ENCODE measurements at regions not wholly inside any gene's neighbourhood (a gene's known extent, or its start where the extent isn't known, plus 50 kb on each side); places are given as distances from the start of the nearest gene placed in this dataset.
A peak's percentile ranks its signal among the peaks of the same experiment; 100 is the strongest.

DNA sequence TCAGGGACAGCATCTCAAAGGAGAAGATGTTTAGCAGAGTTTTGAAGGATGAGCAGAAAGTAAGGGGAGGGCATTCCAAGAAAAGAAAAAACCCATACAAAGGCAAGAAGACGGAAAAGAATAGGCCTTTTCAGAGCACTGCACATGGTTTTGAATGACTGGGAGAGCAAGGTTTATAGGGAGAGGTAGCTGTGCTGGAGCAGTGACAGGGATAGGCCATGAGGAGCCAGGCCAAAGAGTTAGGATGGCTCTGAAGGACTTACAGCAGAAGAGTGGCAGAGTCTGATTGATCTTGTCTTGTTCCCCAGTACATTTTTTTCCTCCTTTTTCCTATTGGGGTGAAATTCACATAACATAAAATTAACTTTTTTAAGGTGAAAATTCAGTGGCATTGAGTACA lies 55.8 kb upstream of the PAK1 start (continued):
- TF ChIP-seq NANOG (IDR thresholded peaks at IDR 0.05; ENCODE audit: borderline replicate concordance) (no peak), ZNF331 (CRISPR knock-in tag; IDR thresholded peaks at IDR 0.05; ENCODE audit: low read depth) (no peak)

DNA sequence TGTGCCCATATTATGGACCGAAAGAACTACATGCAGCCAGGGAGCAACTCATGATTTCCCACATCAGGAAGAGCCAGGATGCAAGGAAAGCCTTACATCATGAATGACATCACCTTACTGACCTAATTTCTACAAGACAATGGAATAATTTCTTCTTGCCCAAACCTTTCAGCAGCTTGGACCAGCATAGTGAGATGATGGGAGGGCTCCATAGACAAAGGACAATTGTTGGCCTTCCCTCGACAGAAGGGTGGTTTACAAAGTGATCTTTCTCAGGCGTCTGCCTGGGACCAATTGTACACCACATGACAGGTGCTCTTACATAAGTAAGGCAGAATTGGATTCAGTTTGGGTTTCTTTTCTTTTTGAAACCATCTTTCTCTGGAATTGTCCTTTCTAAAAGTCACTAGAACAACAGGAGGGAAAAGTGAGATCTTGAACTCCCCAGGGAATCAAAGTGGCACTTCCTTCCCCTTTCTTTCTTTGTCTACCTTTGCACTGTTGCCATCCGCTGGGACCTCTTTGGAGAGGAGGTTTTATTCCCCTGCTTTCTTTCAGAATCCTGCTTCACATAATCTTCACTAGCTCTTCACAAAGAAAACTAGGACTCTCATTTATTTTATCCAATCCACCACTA lies 51.7 kb upstream of the PAK1 start:
- TF ChIP-seq, protein P1, sequence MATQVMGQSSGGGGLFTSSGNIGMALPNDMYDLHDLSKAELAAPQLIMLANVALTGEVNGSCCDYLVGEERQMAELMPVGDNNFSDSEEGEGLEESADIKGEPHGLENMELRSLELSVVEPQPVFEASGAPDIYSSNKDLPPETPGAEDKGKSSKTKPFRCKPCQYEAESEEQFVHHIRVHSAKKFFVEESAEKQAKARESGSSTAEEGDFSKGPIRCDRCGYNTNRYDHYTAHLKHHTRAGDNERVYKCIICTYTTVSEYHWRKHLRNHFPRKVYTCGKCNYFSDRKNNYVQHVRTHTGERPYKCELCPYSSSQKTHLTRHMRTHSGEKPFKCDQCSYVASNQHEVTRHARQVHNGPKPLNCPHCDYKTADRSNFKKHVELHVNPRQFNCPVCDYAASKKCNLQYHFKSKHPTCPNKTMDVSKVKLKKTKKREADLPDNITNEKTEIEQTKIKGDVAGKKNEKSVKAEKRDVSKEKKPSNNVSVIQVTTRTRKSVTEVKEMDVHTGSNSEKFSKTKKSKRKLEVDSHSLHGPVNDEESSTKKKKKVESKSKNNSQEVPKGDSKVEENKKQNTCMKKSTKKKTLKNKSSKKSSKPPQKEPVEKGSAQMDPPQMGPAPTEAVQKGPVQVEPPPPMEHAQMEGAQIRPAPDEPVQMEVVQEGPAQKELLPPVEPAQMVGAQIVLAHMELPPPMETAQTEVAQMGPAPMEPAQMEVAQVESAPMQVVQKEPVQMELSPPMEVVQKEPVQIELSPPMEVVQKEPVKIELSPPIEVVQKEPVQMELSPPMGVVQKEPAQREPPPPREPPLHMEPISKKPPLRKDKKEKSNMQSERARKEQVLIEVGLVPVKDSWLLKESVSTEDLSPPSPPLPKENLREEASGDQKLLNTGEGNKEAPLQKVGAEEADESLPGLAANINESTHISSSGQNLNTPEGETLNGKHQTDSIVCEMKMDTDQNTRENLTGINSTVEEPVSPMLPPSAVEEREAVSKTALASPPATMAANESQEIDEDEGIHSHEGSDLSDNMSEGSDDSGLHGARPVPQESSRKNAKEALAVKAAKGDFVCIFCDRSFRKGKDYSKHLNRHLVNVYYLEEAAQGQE (IDR thresholded peaks at IDR 0.05; ENCODE audit: unreplicated experiment): no peak
- TF ChIP-seq STAT1 (IDR thresholded peaks at IDR 0.05; ENCODE audit: unreplicated experiment) (no peak), POLR2AphosphoS5 (IDR thresholded peaks at IDR 0.05; ENCODE audit: low read depth) (no peak), JUNB (IDR thresholded peaks at IDR 0.05; ENCODE audit: unreplicated experiment) (no peak), ZNF114 (CRISPR knock-in tag; IDR thresholded peaks at IDR 0.05) (no peak), NANOG (IDR thresholded peaks at IDR 0.05; ENCODE audit: borderline replicate concordance) (no peak), EZH2 (IDR thresholded peaks at IDR 0.05; ENCODE audit: low read depth, unreplicated experiment) (no peak), ZNF331 (CRISPR knock-in tag; IDR thresholded peaks at IDR 0.05; ENCODE audit: low read depth) (no peak), CREB1 (CRISPR knock-in tag; IDR thresholded peaks at IDR 0.05; ENCODE audit: low read depth) (no peak)
- TF ChIP-seq, protein P2, sequence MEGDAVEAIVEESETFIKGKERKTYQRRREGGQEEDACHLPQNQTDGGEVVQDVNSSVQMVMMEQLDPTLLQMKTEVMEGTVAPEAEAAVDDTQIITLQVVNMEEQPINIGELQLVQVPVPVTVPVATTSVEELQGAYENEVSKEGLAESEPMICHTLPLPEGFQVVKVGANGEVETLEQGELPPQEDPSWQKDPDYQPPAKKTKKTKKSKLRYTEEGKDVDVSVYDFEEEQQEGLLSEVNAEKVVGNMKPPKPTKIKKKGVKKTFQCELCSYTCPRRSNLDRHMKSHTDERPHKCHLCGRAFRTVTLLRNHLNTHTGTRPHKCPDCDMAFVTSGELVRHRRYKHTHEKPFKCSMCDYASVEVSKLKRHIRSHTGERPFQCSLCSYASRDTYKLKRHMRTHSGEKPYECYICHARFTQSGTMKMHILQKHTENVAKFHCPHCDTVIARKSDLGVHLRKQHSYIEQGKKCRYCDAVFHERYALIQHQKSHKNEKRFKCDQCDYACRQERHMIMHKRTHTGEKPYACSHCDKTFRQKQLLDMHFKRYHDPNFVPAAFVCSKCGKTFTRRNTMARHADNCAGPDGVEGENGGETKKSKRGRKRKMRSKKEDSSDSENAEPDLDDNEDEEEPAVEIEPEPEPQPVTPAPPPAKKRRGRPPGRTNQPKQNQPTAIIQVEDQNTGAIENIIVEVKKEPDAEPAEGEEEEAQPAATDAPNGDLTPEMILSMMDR (conservative IDR thresholded peaks at IDR 0.05; ENCODE audit: low read depth in 2 of 2): no peak
- peaks cover 19% of the 10 kb centered on the region for H3K4me1 Mint-ChIP-seq
- Histone ChIP-seq H3K4me3 (no peak overlapping the region), H3K79me2 (replicated peaks; ENCODE audit: insufficient read depth) (no peaks in the 10 kb centered on the region), H4K20me1 (replicated peaks; ENCODE audit: insufficient read depth) (no peaks in the 10 kb centered on the region), H3K4me2 (no peak overlapping the region), H3K27ac (ENCODE audit: low read depth) (no peak overlapping the region), H3K27me3 (ENCODE audit: insufficient read depth) (no peaks in the 10 kb centered on the region), H3K36me3 (ENCODE audit: insufficient read depth) (no peaks in the 10 kb centered on the region), H3K9me2 (ENCODE audit: insufficient read depth) (no peaks in the 10 kb centered on the region), H3K4me1 (ENCODE audit: insufficient read depth) (peaks cover 31% of the 10 kb centered on the region), H2AFZ (peak overlapping the region; percentile 2; the same call in 1 of the 2 replicates), H3F3A (replicated peaks; ENCODE audit: low read depth) (no peaks in the 10 kb centered on the region)
- ATAC-seq (no peak), DNase-seq (ENCODE audit: low spot score) (no peak)
- H3K4me3 Mint-ChIP-seq: no peak overlapping the region
- H3K27me3 Mint-ChIP-seq (ENCODE audit: insufficient read depth, low read depth, poor library complexity): no peaks in the 10 kb centered on the region
- no peak overlapping the region for H3K27ac Mint-ChIP-seq
- H3K9me3 Mint-ChIP-seq: no peaks in the 10 kb centered on the region
- no peaks in the 10 kb centered on the region for H3K36me3 Mint-ChIP-seq (ENCODE audit: low read depth)
